ENCODE measurements at regions not wholly inside any gene's neighbourhood (a gene's known extent, or its start where the extent isn't known, plus 50 kb on each side); places are given as distances from the start of the nearest gene placed in this dataset.

DNA sequence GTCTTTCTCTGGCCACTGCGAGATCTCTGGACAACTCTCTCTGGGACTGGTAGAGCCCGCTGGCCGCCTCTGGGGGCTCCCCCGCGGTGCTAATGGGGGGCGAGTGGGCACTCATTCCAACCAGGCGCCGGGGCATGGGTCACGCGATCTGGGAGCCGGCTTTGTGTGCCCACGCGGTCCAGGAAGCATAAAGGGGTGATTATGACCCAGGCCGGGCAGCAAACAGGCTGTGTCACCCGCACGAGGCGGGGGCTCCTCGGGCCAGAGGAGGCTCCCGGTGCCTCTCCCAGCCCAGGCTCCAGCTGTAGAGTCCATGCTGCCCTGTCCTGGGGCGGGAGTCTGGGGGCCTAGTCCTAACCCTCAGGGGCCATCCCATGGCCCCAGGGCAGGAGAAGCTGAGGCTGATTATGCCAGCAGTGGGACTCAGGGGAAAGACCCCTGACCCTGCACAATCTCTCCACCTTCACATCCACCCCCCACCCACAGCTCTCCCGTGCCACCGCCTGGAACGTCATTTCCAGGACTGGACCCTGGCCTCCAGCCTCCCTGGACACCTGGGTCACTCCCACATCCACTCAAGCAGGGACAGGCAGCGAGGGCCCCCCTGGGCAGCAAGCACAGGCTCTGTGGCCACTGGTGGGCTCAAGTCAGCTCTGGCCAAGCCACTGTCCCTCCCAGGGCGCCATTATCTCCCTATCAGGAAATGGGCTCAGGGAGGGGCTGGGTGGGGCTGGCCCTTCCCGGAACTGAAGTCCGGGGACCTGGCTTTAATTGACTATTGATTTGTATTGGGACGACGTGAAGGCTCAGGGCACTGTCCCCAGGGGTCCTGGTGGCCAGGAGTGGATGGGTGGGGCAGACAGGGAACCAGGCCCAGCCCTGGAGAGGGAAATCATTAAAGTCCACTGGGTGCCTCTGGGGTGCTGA lies 50.0 kb downstream of the PTPRS start:
- TF ChIP-seq, protein P1, sequence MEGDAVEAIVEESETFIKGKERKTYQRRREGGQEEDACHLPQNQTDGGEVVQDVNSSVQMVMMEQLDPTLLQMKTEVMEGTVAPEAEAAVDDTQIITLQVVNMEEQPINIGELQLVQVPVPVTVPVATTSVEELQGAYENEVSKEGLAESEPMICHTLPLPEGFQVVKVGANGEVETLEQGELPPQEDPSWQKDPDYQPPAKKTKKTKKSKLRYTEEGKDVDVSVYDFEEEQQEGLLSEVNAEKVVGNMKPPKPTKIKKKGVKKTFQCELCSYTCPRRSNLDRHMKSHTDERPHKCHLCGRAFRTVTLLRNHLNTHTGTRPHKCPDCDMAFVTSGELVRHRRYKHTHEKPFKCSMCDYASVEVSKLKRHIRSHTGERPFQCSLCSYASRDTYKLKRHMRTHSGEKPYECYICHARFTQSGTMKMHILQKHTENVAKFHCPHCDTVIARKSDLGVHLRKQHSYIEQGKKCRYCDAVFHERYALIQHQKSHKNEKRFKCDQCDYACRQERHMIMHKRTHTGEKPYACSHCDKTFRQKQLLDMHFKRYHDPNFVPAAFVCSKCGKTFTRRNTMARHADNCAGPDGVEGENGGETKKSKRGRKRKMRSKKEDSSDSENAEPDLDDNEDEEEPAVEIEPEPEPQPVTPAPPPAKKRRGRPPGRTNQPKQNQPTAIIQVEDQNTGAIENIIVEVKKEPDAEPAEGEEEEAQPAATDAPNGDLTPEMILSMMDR (IDR thresholded peaks at IDR 0.05), result no peak
- Histone ChIP-seq H3K27ac (peak overlapping the region; percentile 3 to 23), H3K27me3 (no peaks in the 10 kb centered on the region), H3K4me1 (peaks cover 9 to 10% of the 10 kb centered on the region in 2 donors), H3K36me3 (peaks cover 5 to 7% of the 10 kb centered on the region in 2 donors), H3K4me3 (peak overlapping the region; percentile 7 to 92), H3K9me3 (no peaks in the 10 kb centered on the region)
- no peak for DNase-seq (ENCODE audit: low spot score in 2 of 2)
- intact Hi-C loops (cut with DNase I), result loop anchor here (5.0 to 10.0 kb wide), 2 partner anchors 392 to 416 kb away; partner anchors contain the start of genes HSD11B1L and MICOS13

DNA sequence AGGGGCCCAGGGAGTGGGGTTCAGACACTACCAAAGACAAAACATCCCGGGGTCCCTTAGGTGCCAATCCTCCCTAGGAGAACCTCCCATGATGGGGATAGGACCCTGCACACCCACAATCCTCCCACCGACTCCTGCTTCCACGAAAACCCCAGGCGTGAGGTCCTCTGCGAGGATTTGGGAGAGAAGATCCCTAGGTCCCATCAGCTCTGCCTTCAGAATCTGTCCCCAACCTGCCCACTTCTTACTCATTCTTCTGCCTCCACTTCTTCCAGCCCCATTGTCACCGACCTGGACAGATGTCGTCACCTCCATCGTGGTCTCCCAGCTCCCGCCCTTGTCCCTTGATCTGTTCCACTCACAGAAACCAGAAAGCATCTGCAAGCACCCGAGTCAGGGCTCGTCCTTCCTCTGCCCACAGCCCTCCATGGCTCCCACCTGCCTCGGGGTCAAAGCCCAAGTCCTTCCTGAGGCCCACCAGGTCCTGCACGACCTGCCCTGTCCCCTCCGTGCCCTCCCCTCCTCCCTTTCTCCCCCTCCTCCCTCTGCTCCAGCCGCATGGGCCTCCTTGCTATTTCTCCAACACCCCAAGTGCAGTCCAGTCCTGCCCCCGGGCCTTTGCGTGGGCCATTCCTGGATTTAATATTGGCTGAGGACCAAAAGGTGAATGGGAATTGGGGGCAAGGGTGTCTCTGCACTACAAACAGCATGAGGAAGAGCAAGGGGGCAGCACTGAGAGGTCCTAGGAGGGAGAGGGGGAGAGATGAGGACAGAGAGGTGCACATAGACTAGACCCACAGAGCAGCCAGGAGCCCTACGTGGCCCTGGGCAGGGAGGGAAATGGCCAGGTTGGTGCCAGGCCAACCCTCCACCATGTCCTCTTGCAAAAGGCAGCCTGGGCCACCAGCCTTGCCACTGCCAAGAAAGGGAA lies 51.3 kb downstream of the PTPRS start:
- H3K27ac ChIP-seq, result no peak overlapping the region
- peaks cover 16 to 17% of the 10 kb centered on the region in 2 donors for H3K36me3 ChIP-seq
- DNase-seq (ENCODE audit: low spot score in 2 of 2), result no peak
- H3K4me3 ChIP-seq, result no peak overlapping the region
- H3K27me3 ChIP-seq, result no peaks in the 10 kb centered on the region
- intact Hi-C loops (cut with DNase I), result no loop called here
- no peaks in the 10 kb centered on the region for H3K9me3 ChIP-seq
- TF ChIP-seq, protein P1 (IDR thresholded peaks at IDR 0.05), result no peak
- H3K4me1 ChIP-seq, result peaks cover 9 to 10% of the 10 kb centered on the region in 2 donors

DNA sequence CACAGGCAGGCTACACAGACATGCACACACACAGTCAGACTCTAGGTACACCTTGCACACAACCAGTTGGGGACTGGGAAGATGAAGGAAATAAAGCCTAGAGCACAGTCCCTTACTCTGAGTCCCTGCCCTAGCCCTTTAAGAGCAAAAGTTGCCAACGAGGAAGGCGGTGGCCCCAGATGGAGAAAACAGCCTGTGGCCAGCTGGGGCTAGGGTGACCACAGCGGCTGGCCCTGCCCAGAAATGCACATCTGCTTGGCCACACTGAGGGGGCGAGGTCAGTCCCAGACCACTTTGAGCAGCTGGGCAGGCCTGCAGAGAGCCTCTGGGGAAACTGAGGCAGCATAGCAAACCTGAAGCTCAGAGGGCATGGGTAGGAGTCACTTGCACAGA lies 52.3 kb downstream of the PTPRS start:
- Histone ChIP-seq H3K27me3 (no peaks in the 10 kb centered on the region), H3K27ac (no peak overlapping the region), H3K36me3 (peaks cover 16 to 23% of the 10 kb centered on the region in 2 donors), H3K9me3 (no peaks in the 10 kb centered on the region), H3K4me1 (peaks cover 9 to 10% of the 10 kb centered on the region in 2 donors), H3K4me3 (peak overlapping the region in 1 of 2 donors; percentile 13)
- no peak for DNase-seq (ENCODE audit: low spot score in 2 of 2)
- TF ChIP-seq, protein P1 (IDR thresholded peaks at IDR 0.05), result no peak
- intact Hi-C loops (cut with DNase I), result no loop called here

DNA sequence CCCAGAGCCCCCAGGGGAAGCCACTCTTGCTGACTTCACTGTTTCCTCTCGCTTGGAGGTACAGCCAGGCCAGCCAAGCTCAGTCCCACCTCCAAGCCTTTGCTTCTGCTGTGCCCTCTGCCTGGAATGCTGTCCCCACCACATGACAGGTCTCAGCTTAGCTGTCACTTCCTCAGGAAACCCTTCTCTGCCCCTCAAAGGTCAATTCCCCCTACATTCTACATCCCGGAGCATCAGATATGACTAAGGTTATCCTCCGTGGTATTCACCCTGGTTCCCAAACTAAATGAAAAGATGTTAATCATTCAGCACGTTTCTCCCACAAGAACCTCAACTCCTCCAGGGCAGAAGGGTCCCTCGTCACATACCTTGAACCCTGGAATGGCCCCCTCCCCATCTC lies 53.5 kb downstream of the PTPRS start:
- no peaks in the 10 kb centered on the region for H3K27me3 ChIP-seq
- peaks cover 16 to 23% of the 10 kb centered on the region in 2 donors for H3K36me3 ChIP-seq
- H3K4me1 ChIP-seq, result peaks cover 7 to 10% of the 10 kb centered on the region in 2 donors
- H3K4me3 ChIP-seq, result no peak overlapping the region
- H3K9me3 ChIP-seq, result no peaks in the 10 kb centered on the region
- TF ChIP-seq, protein P1 (IDR thresholded peaks at IDR 0.05), result no peak
- intact Hi-C loops (cut with DNase I), result no loop called here
- H3K27ac ChIP-seq, result no peak overlapping the region
- no peak for DNase-seq (ENCODE audit: low spot score in 2 of 2)

DNA sequence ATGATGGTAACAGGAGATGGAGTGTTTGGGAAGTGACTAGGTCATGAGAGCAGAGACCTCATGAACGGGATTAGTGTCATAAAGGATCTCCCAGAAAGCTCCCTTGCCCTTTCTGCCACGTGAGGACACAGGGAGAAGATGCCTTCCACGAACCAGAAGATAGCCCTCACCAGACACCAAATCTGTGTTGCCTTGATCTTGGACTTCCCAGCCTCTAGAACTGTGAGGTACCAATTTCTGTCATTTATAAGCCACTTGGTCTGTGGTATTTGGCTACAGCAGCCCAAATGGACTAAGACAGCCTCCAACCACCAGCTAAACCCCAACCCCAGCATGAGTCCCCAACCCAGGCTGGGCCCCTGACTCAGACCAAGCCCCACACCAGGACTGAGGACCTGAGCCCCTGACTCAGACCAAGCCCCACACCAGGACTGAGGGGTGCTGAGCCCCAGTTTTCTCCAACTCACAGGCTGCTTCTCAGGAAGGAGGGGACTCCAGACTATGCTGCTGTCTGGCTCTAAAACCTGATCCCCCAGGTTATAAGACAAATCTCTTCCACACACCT lies 54.1 kb downstream of the PTPRS start:
- peaks cover 5 to 8% of the 10 kb centered on the region in 2 donors for H3K4me1 ChIP-seq
- H3K4me3 ChIP-seq, result no peak overlapping the region
- intact Hi-C loops (cut with DNase I), result no loop called here
- no peaks in the 10 kb centered on the region for H3K9me3 ChIP-seq
- DNase-seq (ENCODE audit: low spot score in 2 of 2), result no peak
- no peak overlapping the region for H3K27ac ChIP-seq
- TF ChIP-seq, protein P1 (IDR thresholded peaks at IDR 0.05), result no peak
- H3K27me3 ChIP-seq, result no peaks in the 10 kb centered on the region
- H3K36me3 ChIP-seq, result peaks cover 16 to 23% of the 10 kb centered on the region in 2 donors

All from ascending aorta (tissue), 2 donors.